HT-29 (cell line): ENCODE measurements at regions not wholly inside any gene's neighbourhood (a gene's known extent, or its start where the extent isn't known, plus 50 kb on each side); places are given as distances from the start of the nearest gene placed in this dataset.

Experiments used
- DNase-seq: peaks from one replicate; pipeline ENCODE4 v3.0.0-alpha.2; 2015; ENCODE audit warnings: low spot score

GRCh38 chr7:96484845-96485244 is 162.9 kb upstream of the SLC25A13 start:
- DNase-seq = no peak

GRCh38 chr7:96484091-96484490 is 162.2 kb upstream of the SLC25A13 start:
- DNase-seq = no peak

GRCh38 chr7:96481796-96482195 is 159.9 kb upstream of the SLC25A13 start:
- no peak for DNase-seq

- no peak for DNase-seq
These were observed 157.2 kb upstream of the SLC25A13 start for GRCh38 chr7:96479015-96479645.

GRCh38 chr7:96471606-96472005 is 149.7 kb upstream of the SLC25A13 start:
- no peak for DNase-seq

- no peak for DNase-seq
These were observed 130.2 kb upstream of the SLC25A13 start for GRCh38 chr7:96452146-96452545.

GRCh38 chr7:96449094-96449493 is 127.2 kb upstream of the SLC25A13 start:
- no peak for DNase-seq

GRCh38 chr7:96447109-96447645 is 125.3 kb upstream of the SLC25A13 start:
- no peak for DNase-seq

- DNase-seq = no peak
These were observed 119.7 kb upstream of the SLC25A13 start for GRCh38 chr7:96441436-96442084.

GRCh38 chr7:96440328-96440727 is 118.4 kb upstream of the SLC25A13 start:
- DNase-seq = no peak

GRCh38 chr7:96436880-96437279 is 115.0 kb upstream of the SLC25A13 start:
- DNase-seq = no peak

GRCh38 chr7:96430356-96430755 is 108.5 kb upstream of the SLC25A13 start:
- no peak for DNase-seq

GRCh38 chr7:96427143-96427542 is 105.2 kb upstream of the SLC25A13 start:
- no peak for DNase-seq

- no peak for DNase-seq
These were observed 104.8 kb upstream of the SLC25A13 start for GRCh38 chr7:96426685-96427084.

- no peak for DNase-seq
These were observed 104.1 kb upstream of the SLC25A13 start for GRCh38 chr7:96426027-96426426.

- no peak for DNase-seq
These were observed 102.5 kb upstream of the SLC25A13 start for GRCh38 chr7:96424411-96424810.

GRCh38 chr7:96422388-96422787 is 100.5 kb upstream of the SLC25A13 start:
- no peak for DNase-seq

- no peak for DNase-seq
These were observed 96.7 kb upstream of the SLC25A13 start for GRCh38 chr7:96418581-96418980.

GRCh38 chr7:96417784-96418183 is 95.9 kb upstream of the SLC25A13 start:
- no peak for DNase-seq

GRCh38 chr7:96416599-96416998 is 94.7 kb upstream of the SLC25A13 start:
- DNase-seq = no peak

- DNase-seq = no peak
These were observed 94.2 kb upstream of the SLC25A13 start for GRCh38 chr7:96416116-96416515.

GRCh38 chr7:96415293-96415940 is 93.5 kb upstream of the SLC25A13 start:
- DNase-seq = peak; percentile 70

- peak; percentile 82 for DNase-seq
These were observed 93.0 kb upstream of the SLC25A13 start for GRCh38 chr7:96414931-96415292.
